RWPE1 (cell line): ENCODE measurements at regions not wholly inside any gene's neighbourhood (a gene's known extent, or its start where the extent isn't known, plus 50 kb on each side); places are given as distances from the start of the nearest gene placed in this dataset.

Source experiments
- CTCF ChIA-PET: fragments of 350-600 bp; sonication (Branson Sonifier 250); formaldehyde crosslinking; extraction: SDS; loops from one replicate; lab custom pipeline; 2021; lab: Yijun Ruan, JAX
- POLR2A ChIA-PET: fragments of 400-600 bp; formaldehyde crosslinking; extraction: SDS; loops from one replicate; lab custom pipeline; 2020; ENCODE audit warnings: antibody characterized with exemption; ENCODE audit not compliant: low non-redundant PET; lab: Yijun Ruan, JAX
- DNase-seq: peaks from one replicate; pipeline ENCODE4 v3.0.0; 2012; ENCODE audit warnings: low spot score
- H3K27ac ChIP-seq: fragments of 450-650 bp; 2 replicates; pipeline ENCODE4 v1.5.1; 2017
- TF ChIP-seq, protein P1 (sequence below): fragments of 450-650 bp; conservative IDR thresholded peaks from 2 replicates; pipeline ENCODE4 v1.5.1; 2017; ENCODE audit warnings: low read depth, mild to moderate bottlenecking

DNA sequence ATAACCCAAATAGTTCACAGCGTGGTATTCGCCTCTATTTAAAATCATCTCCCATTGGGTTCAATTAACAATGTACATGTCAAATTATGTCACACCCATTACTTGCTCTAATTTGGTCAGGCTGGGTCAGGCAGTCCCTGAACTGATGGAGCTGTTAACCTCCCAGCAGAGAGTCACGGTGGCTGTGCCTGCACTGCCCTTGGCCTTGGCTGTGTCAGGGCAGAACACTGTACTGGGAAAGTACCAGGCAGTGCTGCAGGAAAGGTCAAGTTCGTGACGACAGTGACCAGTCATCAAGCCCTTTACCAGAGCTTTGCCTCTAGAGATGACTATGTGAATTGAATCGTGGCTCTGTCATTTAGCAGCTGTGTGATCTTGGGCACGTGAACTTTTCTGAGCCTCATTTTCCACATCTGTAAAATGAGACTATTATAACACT is 100.0 kb downstream of the ARF6 start:
- DNase-seq: no peak
- no peak overlapping the region for H3K27ac ChIP-seq
- CTCF ChIA-PET: interaction anchor here (1.2 kb wide), 1 partner anchor 23 kb away, joined by 3 read pairs; no protein-coding TSS in a partner anchor
- POLR2A ChIA-PET: no interaction called here
- TF ChIP-seq, protein P1, sequence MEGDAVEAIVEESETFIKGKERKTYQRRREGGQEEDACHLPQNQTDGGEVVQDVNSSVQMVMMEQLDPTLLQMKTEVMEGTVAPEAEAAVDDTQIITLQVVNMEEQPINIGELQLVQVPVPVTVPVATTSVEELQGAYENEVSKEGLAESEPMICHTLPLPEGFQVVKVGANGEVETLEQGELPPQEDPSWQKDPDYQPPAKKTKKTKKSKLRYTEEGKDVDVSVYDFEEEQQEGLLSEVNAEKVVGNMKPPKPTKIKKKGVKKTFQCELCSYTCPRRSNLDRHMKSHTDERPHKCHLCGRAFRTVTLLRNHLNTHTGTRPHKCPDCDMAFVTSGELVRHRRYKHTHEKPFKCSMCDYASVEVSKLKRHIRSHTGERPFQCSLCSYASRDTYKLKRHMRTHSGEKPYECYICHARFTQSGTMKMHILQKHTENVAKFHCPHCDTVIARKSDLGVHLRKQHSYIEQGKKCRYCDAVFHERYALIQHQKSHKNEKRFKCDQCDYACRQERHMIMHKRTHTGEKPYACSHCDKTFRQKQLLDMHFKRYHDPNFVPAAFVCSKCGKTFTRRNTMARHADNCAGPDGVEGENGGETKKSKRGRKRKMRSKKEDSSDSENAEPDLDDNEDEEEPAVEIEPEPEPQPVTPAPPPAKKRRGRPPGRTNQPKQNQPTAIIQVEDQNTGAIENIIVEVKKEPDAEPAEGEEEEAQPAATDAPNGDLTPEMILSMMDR: no peak

DNA sequence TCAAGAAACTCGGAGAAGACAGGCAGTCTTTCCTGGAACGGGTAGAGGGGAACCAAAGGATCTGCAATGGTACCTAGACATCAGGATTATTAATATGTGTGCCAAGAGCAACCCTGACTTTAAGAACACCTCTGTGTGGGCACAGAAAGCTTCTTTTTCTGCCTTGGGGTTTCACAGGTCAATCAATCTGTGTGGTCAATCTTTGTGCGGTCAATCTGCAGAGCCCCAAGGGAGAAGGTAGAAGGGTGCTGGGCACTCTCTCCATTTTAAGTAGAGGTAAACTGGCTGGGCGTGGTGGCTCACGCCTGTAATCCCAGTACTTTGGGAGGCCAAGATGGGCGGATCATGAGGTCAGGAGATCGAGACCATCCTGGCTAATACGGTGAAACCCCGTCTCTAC is 100.7 kb downstream of the ARF6 start:
- TF ChIP-seq, protein P1: no peak
- ChIA-PET POLR2A (no interaction called here), CTCF (interaction anchor here (1.2 kb wide), 1 partner anchor 23 kb away, joined by 3 read pairs; no protein-coding TSS in a partner anchor)
- no peak for DNase-seq
- H3K27ac ChIP-seq: no peak overlapping the region

DNA sequence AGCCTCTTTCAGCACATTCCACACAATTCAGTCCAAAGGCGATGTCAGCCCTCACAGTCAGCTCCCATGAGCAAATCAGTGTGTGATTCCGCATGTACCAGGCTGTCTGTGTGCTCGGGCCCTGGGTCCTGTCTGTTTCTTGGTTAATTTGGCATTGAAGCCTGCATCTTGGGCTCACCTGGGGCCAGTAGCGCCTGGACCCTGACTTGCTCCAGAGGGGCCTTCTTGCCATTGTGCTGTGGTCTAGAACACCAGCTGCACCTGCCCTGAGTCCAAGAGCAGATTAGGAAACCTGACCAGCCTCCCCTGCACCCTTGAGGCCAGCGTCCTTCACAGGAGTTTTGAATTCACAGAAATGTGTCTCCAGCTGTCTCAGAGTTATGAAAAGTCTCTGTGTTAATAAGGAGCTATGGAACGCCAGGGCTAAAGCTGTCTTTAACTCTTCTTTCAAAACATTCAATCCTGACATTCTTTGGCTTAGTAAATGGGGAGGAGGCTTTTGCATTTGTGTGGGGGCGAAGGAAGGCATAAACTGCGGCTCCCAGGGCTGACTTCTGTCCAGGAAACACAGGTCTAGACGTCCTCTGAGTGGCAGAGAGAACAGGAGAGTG is 102.2 kb downstream of the ARF6 start:
- CTCF ChIA-PET: no interaction called here
- no peak overlapping the region for H3K27ac ChIP-seq
- DNase-seq: no peak
- TF ChIP-seq, protein P1: no peak
- POLR2A ChIA-PET: no interaction called here

DNA sequence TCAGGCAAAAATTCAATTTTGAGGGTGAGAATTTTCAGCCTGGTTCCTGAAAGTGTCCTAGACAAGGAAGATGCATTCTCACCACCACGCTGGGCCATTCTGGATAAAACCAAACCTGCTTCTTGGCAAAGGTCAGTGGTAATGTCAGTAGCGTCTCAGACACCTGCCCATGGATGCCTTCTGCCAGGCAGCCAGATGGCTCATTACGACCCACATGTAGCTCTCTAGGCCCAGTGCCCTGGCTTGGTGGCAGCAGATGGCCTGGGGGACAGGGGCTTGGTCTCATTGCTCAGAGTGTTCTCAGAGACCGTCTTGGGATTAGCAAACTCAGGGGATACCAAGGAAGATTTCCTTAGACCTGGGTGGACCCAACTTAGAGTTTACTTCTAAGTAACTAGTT is 105.1 kb downstream of the ARF6 start:
- CTCF ChIA-PET: no interaction called here
- peak overlapping the region; percentile 79 for H3K27ac ChIP-seq
- no peak for DNase-seq
- POLR2A ChIA-PET: no interaction called here
- TF ChIP-seq, protein P1: no peak

DNA sequence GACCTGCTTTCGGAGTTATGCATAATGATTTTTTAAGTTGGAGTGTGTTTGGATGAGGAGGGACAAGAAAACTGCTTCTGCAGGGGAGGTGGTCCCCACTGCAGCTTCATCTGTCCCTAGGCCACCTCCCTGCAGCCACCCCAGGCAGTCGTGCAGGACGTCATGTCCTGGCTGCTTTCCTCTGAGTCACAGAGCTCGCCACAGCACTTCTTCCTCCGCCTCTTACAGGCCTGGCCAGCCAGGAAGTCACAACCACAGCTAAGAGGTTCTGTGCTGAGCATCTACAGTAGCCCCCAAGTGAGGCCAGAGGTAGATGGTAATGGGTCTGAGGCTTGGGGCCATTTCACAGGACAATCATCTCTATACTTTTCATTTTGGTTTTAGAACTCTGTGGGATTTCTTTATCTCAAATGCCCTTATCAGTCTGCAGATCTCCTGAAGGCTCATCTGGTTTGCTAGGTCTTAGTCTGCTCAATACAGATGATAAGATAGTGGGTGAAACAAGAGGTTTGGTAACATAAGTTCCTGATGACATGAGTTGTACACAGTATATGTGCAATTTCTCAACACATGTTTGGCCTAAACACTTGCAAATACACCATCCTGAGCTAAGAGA is 106.4 kb downstream of the ARF6 start:
- DNase-seq: peak; percentile 51
- ChIA-PET CTCF (interaction anchor here (0.6 to 0.8 kb wide), 2 partner anchors 11 to 106 kb away, joined by 3 to 4 read pairs; partner anchors contain the start of gene ARF6), POLR2A (interaction anchor here (0.7 to 1.5 kb wide), 2 partner anchors 37 to 41 kb away, joined by 3 read pairs; no protein-coding TSS in a partner anchor)
- peak overlapping the region; percentile 79 for H3K27ac ChIP-seq
- TF ChIP-seq, protein P1: no peak

DNA sequence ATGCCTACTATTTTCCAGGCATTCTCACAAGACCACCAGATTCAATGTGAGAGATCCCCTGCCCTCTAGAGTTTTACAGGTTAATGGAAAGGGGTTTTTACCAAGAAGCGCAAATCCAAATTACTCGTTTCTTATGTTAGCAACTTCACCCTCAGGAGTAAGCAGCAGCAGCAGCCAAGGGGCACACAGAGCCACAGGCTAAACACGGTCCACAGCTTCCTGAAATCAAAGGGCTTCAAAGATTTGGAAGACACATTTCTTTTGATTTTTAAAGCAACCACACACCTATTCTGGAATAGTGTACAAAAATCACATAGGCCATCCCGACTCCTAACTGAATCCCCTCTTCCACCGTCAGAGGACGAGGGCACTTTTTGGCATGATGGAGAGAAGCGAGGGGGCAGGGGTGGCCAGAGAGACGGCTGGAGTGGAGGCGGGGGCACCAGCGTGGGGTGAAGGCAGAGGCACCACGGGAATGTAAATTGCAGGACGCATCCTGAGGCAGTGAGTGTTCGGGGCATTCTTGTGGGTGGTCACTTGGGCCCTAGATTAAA is 107.0 kb downstream of the ARF6 start:
- POLR2A ChIA-PET: interaction anchor here (1.5 kb wide), 1 partner anchor 38 kb away, joined by 3 read pairs; no protein-coding TSS in a partner anchor
- peak overlapping the region; percentile 99 for H3K27ac ChIP-seq
- DNase-seq: no peak
- TF ChIP-seq, protein P1: no peak
- CTCF ChIA-PET: interaction anchor here (0.6 to 1.2 kb wide), 5 partner anchors 12 to 148 kb away, joined by 3 to 4 read pairs (median 3); partner anchors contain the start of gene ARF6
